Neural cell (in vitro differentiated cells): ENCODE measurements at regions not wholly inside any gene's neighbourhood (a gene's known extent, or its start where the extent isn't known, plus 50 kb on each side); places are given as distances from the start of the nearest gene placed in this dataset.

Experiments used
- H2AFZ ChIP-seq: fragments of 200-600, 300-800 bp; sonication (generic), shearing (Covaris generic); 2 replicates; pipeline ENCODE4 v1.6.0; 2014; ENCODE audit warnings: low read depth, mild to moderate bottlenecking, antibody characterized with exemption, low read length, moderate library complexity
- H3F3A ChIP-seq: fragments of 200-600 bp; shearing (Covaris generic); 2 replicates; pipeline ENCODE4 v1.6.1; 2016; ENCODE audit warnings: mild to moderate bottlenecking, moderate library complexity, mixed read lengths, antibody characterized with exemption, low read length; ENCODE audit not compliant: insufficient read depth, poor library complexity, severe bottlenecking
- H3K27ac ChIP-seq: fragments of 200-600, 300-800 bp; sonication (generic), shearing (Covaris generic); 2 replicates; pipeline ENCODE4 v1.5.1; 2014; ENCODE audit warnings: mild to moderate bottlenecking, low read length, moderate library complexity
- H3K27me3 ChIP-seq: fragments of 300-800, 200-600 bp; sonication (generic), shearing (Covaris generic); 2 replicates; pipeline ENCODE4 v1.6.0; 2014; ENCODE audit warnings: mild to moderate bottlenecking, low read depth, low read length, moderate library complexity; ENCODE audit not compliant: insufficient read depth
- H3K36me3 ChIP-seq: fragments of 300-800, 200-600 bp; sonication (generic), shearing (Covaris generic); 2 replicates; pipeline ENCODE4 v1.5.1; 2014; ENCODE audit warnings: mild to moderate bottlenecking, antibody characterized with exemption, low read length, moderate library complexity; ENCODE audit not compliant: insufficient read depth
- H3K4me2 ChIP-seq: fragments of 300-800, 200-600 bp; sonication (generic), shearing (Covaris generic); 2 replicates; pipeline ENCODE4 v1.6.0; 2014; ENCODE audit warnings: mild to moderate bottlenecking, low read length
- H3K4me3 ChIP-seq: fragments of 300-800, 200-600 bp; sonication (generic), shearing (Covaris generic); 2 replicates; pipeline ENCODE4 v1.5.1; 2014; ENCODE audit warnings: mild to moderate bottlenecking, low read length, moderate library complexity
- H3K79me2 ChIP-seq: fragments of 200-600 bp; shearing (Covaris generic); replicated peaks from 2 replicates; pipeline ENCODE4 v1.6.0; 2014; ENCODE audit warnings: mild to moderate bottlenecking, low read length, moderate library complexity; ENCODE audit not compliant: insufficient read depth
- H3K9ac ChIP-seq: fragments of 300-800, 200-600 bp; sonication (generic), shearing (Covaris generic); 2 replicates; pipeline ENCODE4 v1.6.1; 2016; ENCODE audit warnings: mild to moderate bottlenecking, low read length, mixed read lengths
- H3K9me2 ChIP-seq: fragments of 200-600 bp; shearing (Covaris generic); 2 replicates; pipeline ENCODE4 v1.6.1; 2016; ENCODE audit warnings: mild to moderate bottlenecking, low read length, mixed read lengths; ENCODE audit not compliant: insufficient read depth
- H3K9me3 ChIP-seq: fragments of 200-600, 300-800 bp; sonication (generic), shearing (Covaris generic); 2 replicates; pipeline ENCODE4 v1.6.1; 2016; ENCODE audit warnings: mild to moderate bottlenecking, mixed run types, low read length, moderate library complexity, mixed read lengths
- H4K20me1 ChIP-seq: fragments of 200-600 bp; shearing (Covaris generic); 2 replicates; pipeline ENCODE4 v1.6.1; 2016; ENCODE audit warnings: mild to moderate bottlenecking, mixed run types; ENCODE audit not compliant: insufficient read depth
- EP300 ChIP-seq: fragments of 450-650 bp; conservative IDR thresholded peaks from 2 replicates; pipeline ENCODE4 v1.6.1; 2014; ENCODE audit warnings: antibody characterized with exemption, mild to moderate bottlenecking, moderate library complexity; ENCODE audit not compliant: poor library complexity, severe bottlenecking
- EZH2 ChIP-seq: fragments of 200-600, 300-800 bp; shearing (Covaris generic), sonication (generic); IDR thresholded peaks from 2 replicates; pipeline ENCODE4 v1.6.1; 2014; ENCODE audit warnings: antibody characterized with exemption, low read length, borderline replicate concordance, mild to moderate bottlenecking; ENCODE audit not compliant: insufficient read depth, poor library complexity, severe bottlenecking
- MXI1 ChIP-seq: fragments of 450-650 bp; conservative IDR thresholded peaks from 2 replicates; pipeline ENCODE4 v1.6.1; 2014; ENCODE audit warnings: antibody characterized with exemption, mild to moderate bottlenecking; ENCODE audit not compliant: poor library complexity, severe bottlenecking
- POLR2AphosphoS5 ChIP-seq: IDR thresholded peaks from 2 replicates; pipeline ENCODE4 v1.6.1; 2012
- RAD21 ChIP-seq: fragments of 450-650 bp; conservative IDR thresholded peaks from 2 replicates; pipeline ENCODE4 v1.6.1; 2014; ENCODE audit warnings: antibody characterized with exemption, mild to moderate bottlenecking, moderate library complexity
- SMC3 ChIP-seq: fragments of 450-650 bp; conservative IDR thresholded peaks from 2 replicates; pipeline ENCODE4 v1.6.1; 2014; ENCODE audit warnings: antibody characterized with exemption, mild to moderate bottlenecking, moderate library complexity; ENCODE audit not compliant: poor library complexity
- TAF1 ChIP-seq: IDR thresholded peaks from 2 replicates; pipeline ENCODE4 v1.6.1; 2012; ENCODE audit warnings: low read depth
- TF ChIP-seq, protein P1 (sequence below): IDR thresholded peaks from 2 replicates; pipeline ENCODE4 v1.6.1; 2012; ENCODE audit warnings: borderline replicate concordance
- TF ChIP-seq, protein P2 (sequence below): fragments of 450-650 bp; IDR thresholded peaks from 2 replicates; pipeline ENCODE4 v1.5.1; 2014; ENCODE audit warnings: antibody characterized with exemption, mild to moderate bottlenecking, moderate library complexity; ENCODE audit not compliant: poor library complexity, severe bottlenecking

DNA sequence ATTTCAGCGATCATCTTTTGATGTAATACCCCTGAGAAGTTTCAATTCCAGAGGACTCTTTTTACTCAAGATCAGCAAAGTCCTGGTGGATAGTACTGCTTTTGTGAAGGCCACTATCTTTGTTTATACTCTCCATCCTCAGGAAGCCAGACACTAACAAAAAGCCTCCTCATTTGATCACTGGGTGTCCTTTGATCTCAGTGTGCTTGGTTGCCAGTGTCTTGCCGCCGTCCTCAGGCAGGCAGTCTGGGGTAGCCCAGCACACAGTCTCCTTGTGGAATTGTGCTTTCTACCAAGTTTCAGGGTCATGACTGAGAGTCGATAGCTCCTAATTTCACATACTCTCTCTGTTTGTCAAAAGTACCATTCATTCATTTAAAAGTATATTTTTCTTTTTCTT lies 762.2 kb downstream of the EFNB2 start:
- H3K9me3 ChIP-seq, result no peaks in the 10 kb centered on the region
- H3K27ac ChIP-seq, result no peak overlapping the region
- H3K4me2 ChIP-seq, result no peak overlapping the region
- no peaks in the 10 kb centered on the region for H3F3A ChIP-seq
- no peaks in the 10 kb centered on the region for H3K27me3 ChIP-seq
- no peak overlapping the region for H3K4me3 ChIP-seq
- no peak overlapping the region for H2AFZ ChIP-seq
- H3K9me2 ChIP-seq, result no peaks in the 10 kb centered on the region
- H3K9ac ChIP-seq, result no peak overlapping the region
- H3K36me3 ChIP-seq, result no peaks in the 10 kb centered on the region
- H3K79me2 ChIP-seq, result no peaks in the 10 kb centered on the region
- TF ChIP-seq RAD21, result no peak
- no peaks in the 10 kb centered on the region for H4K20me1 ChIP-seq

DNA sequence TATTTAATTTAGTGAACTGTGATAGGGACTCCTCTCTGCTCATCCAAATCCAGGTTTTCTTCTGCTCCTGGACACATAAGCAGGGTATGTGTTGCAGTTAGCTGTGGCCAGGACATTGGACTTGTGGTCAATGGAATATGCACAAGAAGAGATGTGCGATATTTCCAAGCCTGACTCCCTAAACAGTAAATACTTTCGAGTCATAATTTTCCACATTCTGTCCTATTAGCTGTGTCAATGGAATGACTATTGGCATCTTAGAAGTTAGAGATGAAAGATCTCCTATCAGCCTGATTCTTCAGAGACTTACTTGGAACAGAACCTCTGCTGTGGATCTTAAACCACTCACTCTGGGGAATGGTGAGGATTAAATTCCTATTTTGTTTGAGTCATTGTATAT lies 771.0 kb downstream of the EFNB2 start:
- H3K36me3 ChIP-seq, result no peaks in the 10 kb centered on the region
- H4K20me1 ChIP-seq, result no peaks in the 10 kb centered on the region
- no peaks in the 10 kb centered on the region for H3K27me3 ChIP-seq
- H3K4me2 ChIP-seq, result no peak overlapping the region
- no peak overlapping the region for H3K4me3 ChIP-seq
- no peak overlapping the region for H3K9ac ChIP-seq
- no peak overlapping the region for H2AFZ ChIP-seq
- no peak for TF ChIP-seq SMC3
- no peak for TF ChIP-seq EZH2
- TF ChIP-seq TAF1, result no peak
- no peak for TF ChIP-seq MXI1
- TF ChIP-seq, protein P1, sequence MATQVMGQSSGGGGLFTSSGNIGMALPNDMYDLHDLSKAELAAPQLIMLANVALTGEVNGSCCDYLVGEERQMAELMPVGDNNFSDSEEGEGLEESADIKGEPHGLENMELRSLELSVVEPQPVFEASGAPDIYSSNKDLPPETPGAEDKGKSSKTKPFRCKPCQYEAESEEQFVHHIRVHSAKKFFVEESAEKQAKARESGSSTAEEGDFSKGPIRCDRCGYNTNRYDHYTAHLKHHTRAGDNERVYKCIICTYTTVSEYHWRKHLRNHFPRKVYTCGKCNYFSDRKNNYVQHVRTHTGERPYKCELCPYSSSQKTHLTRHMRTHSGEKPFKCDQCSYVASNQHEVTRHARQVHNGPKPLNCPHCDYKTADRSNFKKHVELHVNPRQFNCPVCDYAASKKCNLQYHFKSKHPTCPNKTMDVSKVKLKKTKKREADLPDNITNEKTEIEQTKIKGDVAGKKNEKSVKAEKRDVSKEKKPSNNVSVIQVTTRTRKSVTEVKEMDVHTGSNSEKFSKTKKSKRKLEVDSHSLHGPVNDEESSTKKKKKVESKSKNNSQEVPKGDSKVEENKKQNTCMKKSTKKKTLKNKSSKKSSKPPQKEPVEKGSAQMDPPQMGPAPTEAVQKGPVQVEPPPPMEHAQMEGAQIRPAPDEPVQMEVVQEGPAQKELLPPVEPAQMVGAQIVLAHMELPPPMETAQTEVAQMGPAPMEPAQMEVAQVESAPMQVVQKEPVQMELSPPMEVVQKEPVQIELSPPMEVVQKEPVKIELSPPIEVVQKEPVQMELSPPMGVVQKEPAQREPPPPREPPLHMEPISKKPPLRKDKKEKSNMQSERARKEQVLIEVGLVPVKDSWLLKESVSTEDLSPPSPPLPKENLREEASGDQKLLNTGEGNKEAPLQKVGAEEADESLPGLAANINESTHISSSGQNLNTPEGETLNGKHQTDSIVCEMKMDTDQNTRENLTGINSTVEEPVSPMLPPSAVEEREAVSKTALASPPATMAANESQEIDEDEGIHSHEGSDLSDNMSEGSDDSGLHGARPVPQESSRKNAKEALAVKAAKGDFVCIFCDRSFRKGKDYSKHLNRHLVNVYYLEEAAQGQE, result no peak
- TF ChIP-seq RAD21, result no peak
- no peak for TF ChIP-seq EP300
- TF ChIP-seq, protein P2, sequence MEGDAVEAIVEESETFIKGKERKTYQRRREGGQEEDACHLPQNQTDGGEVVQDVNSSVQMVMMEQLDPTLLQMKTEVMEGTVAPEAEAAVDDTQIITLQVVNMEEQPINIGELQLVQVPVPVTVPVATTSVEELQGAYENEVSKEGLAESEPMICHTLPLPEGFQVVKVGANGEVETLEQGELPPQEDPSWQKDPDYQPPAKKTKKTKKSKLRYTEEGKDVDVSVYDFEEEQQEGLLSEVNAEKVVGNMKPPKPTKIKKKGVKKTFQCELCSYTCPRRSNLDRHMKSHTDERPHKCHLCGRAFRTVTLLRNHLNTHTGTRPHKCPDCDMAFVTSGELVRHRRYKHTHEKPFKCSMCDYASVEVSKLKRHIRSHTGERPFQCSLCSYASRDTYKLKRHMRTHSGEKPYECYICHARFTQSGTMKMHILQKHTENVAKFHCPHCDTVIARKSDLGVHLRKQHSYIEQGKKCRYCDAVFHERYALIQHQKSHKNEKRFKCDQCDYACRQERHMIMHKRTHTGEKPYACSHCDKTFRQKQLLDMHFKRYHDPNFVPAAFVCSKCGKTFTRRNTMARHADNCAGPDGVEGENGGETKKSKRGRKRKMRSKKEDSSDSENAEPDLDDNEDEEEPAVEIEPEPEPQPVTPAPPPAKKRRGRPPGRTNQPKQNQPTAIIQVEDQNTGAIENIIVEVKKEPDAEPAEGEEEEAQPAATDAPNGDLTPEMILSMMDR, result no peak
- no peaks in the 10 kb centered on the region for H3K9me2 ChIP-seq
- no peak overlapping the region for H3K27ac ChIP-seq
- H3F3A ChIP-seq, result no peaks in the 10 kb centered on the region
- H3K9me3 ChIP-seq, result no peaks in the 10 kb centered on the region
- H3K79me2 ChIP-seq, result no peaks in the 10 kb centered on the region

DNA sequence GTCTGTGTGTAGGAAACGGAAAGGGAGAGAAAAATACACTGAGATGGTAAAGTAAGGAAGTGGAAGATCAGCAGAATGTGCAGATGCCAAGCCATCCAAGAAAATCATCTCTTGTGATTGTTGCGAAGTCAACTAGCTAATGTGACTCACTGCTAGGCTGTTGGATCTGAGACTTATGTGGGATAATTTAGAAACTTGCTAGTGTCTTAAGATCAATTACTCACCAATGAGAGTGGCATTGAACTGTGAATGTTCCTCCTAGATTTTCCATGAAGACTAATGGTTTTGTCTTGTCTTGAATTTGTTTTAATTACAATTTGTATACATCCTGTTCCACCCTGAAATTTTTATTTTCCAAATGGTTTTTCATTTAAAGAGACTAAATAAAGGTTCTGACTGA lies 771.6 kb downstream of the EFNB2 start:
- TF ChIP-seq EP300 (no peak), RAD21 (no peak), TAF1 (no peak), MXI1 (no peak), SMC3 (no peak), POLR2AphosphoS5 (no peak), EZH2 (no peak)
- TF ChIP-seq, protein P2, result no peak
- TF ChIP-seq, protein P1, result no peak
- no peak overlapping the region for H3K27ac ChIP-seq
- H4K20me1 ChIP-seq, result no peaks in the 10 kb centered on the region
- no peak overlapping the region for H3K4me3 ChIP-seq
- no peaks in the 10 kb centered on the region for H3K9me3 ChIP-seq
- no peaks in the 10 kb centered on the region for H3F3A ChIP-seq
- H3K79me2 ChIP-seq, result no peaks in the 10 kb centered on the region
- H3K4me2 ChIP-seq, result no peak overlapping the region
- no peaks in the 10 kb centered on the region for H3K9me2 ChIP-seq
- H3K36me3 ChIP-seq, result no peaks in the 10 kb centered on the region
- H3K27me3 ChIP-seq, result no peaks in the 10 kb centered on the region
- H2AFZ ChIP-seq, result no peak overlapping the region
- H3K9ac ChIP-seq, result no peak overlapping the region
